Subcutaneous abdominal adipose tissue (tissue), 5 donors: ENCODE measurements at regions not wholly inside any gene's neighbourhood (a gene's known extent, or its start where the extent isn't known, plus 50 kb on each side); places are given as distances from the start of the nearest gene placed in this dataset.
A peak's percentile ranks its signal among the peaks of the same experiment; 100 is the strongest.

Experiments used
- H3K27ac ChIP-seq: one replicate; pipeline ENCODE4 v1.7.0; 2013; ENCODE audit warnings: low read depth, mild to moderate bottlenecking, inconsistent platforms, low read length, moderate library complexity
- H3K27me3 ChIP-seq, 5 donors: one replicate each; pipeline ENCODE4 v1.7.0; 2013; ENCODE audit warnings: low read length in 5 of 5, inconsistent platforms in 1 of 5; ENCODE audit not compliant: control insufficient read depth in 5 of 5, insufficient read depth in 4 of 5
- H3K36me3 ChIP-seq, 5 donors: one replicate each; pipeline ENCODE4 v1.7.0; 2013; ENCODE audit warnings: low read length in 5 of 5; ENCODE audit not compliant: control insufficient read depth in 5 of 5, insufficient read depth in 5 of 5
- H3K4me1 ChIP-seq, 5 donors: one replicate each; pipeline ENCODE4 v1.7.0; 2013; ENCODE audit warnings: low read length in 5 of 5, mild to moderate bottlenecking in 3 of 5, moderate library complexity in 1 of 5; ENCODE audit not compliant: control insufficient read depth in 5 of 5, insufficient read depth in 5 of 5
- H3K4me3 ChIP-seq, 5 donors: one replicate each; pipeline ENCODE4 v1.7.0; 2013; ENCODE audit warnings: low read length in 5 of 5, low read depth in 1 of 5
- H3K9ac ChIP-seq, 5 donors: one replicate each; pipeline ENCODE4 v1.7.0; 2013; ENCODE audit warnings: low read length in 5 of 5, mild to moderate bottlenecking in 4 of 5, moderate library complexity in 3 of 5
- H3K9me3 ChIP-seq, 5 donors: one replicate each; pipeline ENCODE4 v1.7.0; 2013; ENCODE audit warnings: low read length in 5 of 5; ENCODE audit not compliant: control insufficient read depth in 5 of 5
- donor health status: healthy.
- donor health status: healthy.
- donor health status: healthy.
- donor health status: healthy.
- donor health status: healthy.

DNA sequence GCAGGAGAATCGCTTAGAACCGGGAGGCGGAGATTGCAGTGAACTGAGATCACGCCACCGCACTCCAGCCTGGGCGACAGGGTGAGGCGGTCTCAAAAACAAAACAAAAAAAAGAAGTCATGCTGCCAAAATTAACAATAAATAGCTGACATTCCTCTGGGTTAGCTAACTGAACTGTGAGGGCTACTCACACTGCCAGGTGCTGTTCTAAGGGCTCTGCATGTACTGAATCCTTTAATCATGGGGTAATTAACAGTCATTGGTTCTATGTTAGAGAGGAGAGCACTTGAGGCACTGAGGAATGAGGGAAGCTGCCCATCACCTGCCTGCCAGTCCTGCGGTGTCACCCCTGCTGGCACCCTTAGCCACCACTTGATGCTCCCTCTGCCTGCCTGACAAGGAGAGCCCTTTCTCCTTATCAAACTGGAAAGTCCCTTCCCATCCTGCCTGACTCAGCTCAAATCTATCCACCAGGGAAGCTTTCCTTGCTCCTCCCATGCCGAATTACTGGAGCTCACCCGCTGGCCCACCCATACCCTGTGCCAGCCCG lies 73.0 kb upstream of the RIOK3 start:
- H3K27ac ChIP-seq, result peak overlapping the region; percentile 41
- H3K27me3 ChIP-seq, result no peaks in the 10 kb centered on the region
- H3K36me3 ChIP-seq, result peaks cover 0 to 11% (median 4%) of the 10 kb centered on the region in 5 donors
- no peaks in the 10 kb centered on the region for H3K9me3 ChIP-seq
- no peak overlapping the region for H3K4me3 ChIP-seq
- H3K4me1 ChIP-seq, result peaks cover 0 to 17% (median 14%) of the 10 kb centered on the region in 5 donors
- H3K9ac ChIP-seq, result no peak overlapping the region

DNA sequence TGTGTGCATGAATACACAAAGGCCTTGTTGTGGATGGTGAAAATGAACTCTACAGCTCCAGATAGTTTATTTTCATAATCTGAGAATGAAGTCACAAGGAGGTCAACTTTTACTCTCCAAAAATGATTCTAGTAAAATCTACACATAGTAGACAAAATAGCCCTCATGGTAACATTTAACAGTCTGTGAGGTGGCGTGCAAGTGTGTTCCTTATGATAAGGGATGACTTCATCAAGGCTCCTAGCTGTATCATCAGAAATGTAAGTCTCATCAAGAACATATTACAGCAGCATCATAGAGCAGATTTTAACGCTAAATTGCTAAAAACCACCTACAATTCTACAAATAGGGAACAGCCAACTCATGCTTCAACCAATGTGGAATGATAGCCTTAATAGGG lies 72.3 kb upstream of the RIOK3 start:
- Histone ChIP-seq H3K9me3 (no peaks in the 10 kb centered on the region), H3K27me3 (no peaks in the 10 kb centered on the region), H3K27ac (no peak overlapping the region), H3K4me3 (no peak overlapping the region), H3K4me1 (peaks cover 0 to 17% (median 14%) of the 10 kb centered on the region in 5 donors), H3K36me3 (peaks cover 0 to 11% (median 4%) of the 10 kb centered on the region in 5 donors), H3K9ac (no peak overlapping the region)

DNA sequence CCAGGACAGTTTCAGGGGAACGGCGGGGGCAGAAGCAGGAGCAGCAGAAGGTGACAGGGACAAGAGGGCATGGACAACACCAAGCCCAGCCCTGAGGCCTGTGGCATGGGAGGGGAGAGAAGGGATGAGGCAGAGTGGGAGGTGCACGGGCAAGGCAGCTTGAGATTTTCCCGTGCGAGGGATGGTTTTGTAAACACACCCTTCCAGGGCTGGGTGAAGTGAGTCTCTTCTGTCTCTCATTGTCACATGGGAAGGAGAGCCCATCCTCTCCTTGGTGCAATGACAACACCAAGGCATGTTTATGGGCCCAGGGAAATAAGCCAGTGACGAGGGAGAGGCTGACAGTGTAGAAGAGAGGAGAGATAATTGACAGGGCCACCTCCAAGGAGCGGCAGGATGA lies 69.6 kb upstream of the RIOK3 start:
- H3K9ac ChIP-seq, result no peak overlapping the region
- no peaks in the 10 kb centered on the region for H3K9me3 ChIP-seq
- peaks cover 0 to 11% (median 4%) of the 10 kb centered on the region in 5 donors for H3K36me3 ChIP-seq
- no peaks in the 10 kb centered on the region for H3K27me3 ChIP-seq
- peaks cover 0 to 9% (median 4%) of the 10 kb centered on the region in 5 donors for H3K4me1 ChIP-seq
- no peak overlapping the region for H3K4me3 ChIP-seq
- no peak overlapping the region for H3K27ac ChIP-seq

DNA sequence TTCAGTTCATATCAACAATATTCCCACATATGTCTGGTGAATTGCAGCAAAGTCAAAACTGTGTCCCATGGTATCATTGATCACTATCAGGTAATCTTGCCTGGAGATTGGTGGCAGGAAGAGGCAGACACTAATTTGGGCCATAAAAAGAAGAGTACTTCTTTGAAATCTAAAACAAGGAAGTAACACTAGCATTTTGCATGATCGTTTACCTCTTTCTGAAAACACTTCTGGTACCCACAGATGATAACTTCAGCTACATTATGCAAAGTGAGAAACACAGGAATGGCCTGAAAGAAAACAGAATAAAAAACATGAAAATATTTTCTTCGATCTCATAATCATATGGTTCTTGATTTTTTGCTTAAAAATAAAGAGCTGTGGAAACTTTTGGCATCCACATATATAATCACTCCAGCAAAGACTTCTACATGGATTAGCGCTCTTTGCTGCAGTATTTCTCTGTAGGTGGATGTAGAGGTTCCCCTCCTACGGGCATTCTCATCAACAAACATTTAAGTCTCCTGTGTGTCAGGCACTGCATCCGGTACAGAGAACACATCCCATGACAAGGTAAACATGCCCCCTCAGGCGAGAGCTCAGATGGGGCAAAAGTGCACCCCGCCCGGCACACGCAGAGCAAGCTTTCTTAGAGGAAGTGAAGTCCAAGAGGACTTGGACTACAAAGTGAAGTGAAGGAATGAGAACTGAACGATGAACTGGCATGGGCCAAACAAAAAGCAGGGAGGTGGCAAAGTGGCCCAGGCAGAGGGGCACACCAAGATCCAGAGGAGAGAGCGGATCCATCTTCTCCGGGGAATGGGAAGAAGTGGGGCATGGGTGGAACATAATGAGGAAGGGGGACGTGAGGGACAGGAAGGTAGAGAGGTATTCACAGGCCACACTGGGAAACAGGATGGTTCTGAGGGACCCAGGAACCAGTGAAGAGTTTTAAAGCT lies 68.0 kb upstream of the RIOK3 start:
- Histone ChIP-seq H3K4me3 (no peak overlapping the region), H3K9ac (no peak overlapping the region), H3K27ac (no peak overlapping the region), H3K9me3 (no peaks in the 10 kb centered on the region), H3K36me3 (peaks cover 0 to 11% (median 4%) of the 10 kb centered on the region in 5 donors), H3K4me1 (peaks cover 0 to 2% (median 0%) of the 10 kb centered on the region in 5 donors), H3K27me3 (no peaks in the 10 kb centered on the region)

DNA sequence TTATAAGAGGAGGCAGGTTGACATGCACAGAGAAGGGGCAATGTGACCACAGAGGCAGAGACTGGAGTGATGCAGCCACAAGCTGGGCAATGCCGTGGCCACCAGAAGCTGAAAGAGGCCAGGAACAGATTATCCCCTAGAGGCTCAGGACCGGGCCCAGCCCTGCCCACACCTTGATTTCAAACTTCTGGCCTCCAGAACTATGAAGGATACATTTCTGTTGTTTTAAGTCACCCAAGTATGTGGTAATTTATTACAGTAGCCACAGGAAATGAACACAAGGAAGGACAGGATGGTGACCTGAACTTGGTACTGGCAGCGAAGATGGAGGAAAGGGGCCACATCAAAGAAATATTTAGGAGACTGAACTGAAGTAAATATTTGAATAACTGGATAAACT lies 66.8 kb upstream of the RIOK3 start:
- H3K27ac ChIP-seq, result no peak overlapping the region
- H3K9ac ChIP-seq, result no peak overlapping the region
- H3K4me3 ChIP-seq, result no peak overlapping the region
- no peaks in the 10 kb centered on the region for H3K9me3 ChIP-seq
- peaks cover 0 to 4% (median 3%) of the 10 kb centered on the region in 5 donors for H3K4me1 ChIP-seq
- H3K36me3 ChIP-seq, result peaks cover 0 to 11% (median 4%) of the 10 kb centered on the region in 5 donors
- no peaks in the 10 kb centered on the region for H3K27me3 ChIP-seq

DNA sequence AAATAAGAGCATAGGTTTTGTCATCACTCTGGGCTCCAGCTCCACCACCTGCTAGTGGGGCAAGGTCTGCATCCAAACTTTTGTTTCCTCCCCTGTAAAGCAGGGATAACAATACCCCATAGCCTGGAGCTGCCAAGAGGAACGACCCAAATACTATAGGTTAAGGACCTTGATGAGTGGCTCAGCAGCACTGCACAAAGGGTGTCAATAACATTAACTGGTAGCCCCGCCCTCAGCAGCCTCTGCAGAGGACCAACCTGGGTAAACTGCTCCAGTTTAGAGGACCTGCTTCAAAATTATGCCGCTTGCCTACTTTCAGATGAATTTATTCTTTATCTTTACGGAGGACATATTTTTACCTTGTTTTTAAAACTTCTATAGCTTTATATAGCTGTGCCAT lies 65.8 kb upstream of the RIOK3 start:
- H3K27ac ChIP-seq, result no peak overlapping the region
- H3K9ac ChIP-seq, result no peak overlapping the region
- peaks cover 0 to 5% (median 4%) of the 10 kb centered on the region in 5 donors for H3K4me1 ChIP-seq
- H3K4me3 ChIP-seq, result no peak overlapping the region
- H3K27me3 ChIP-seq, result no peaks in the 10 kb centered on the region
- H3K9me3 ChIP-seq, result no peaks in the 10 kb centered on the region
- H3K36me3 ChIP-seq, result peaks cover 0 to 11% (median 4%) of the 10 kb centered on the region in 5 donors

DNA sequence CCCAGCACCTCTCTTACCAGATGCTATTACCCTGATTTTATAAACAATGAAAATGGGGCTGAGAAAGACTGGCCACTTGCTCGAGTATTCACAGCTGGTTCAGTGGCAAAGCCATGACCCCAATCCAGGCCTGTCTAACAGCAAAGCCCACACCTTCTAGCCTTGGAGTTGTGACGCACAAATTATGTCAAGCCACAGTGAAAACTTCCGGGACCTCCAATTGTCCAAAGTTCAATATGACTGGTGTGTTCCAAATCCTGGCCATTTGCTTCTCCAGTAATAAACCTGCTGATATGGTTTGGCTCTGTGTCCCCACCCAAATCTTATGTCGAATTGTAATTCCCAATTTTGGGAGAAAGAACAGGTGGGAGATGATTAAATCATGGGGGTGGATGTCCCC lies 64.7 kb upstream of the RIOK3 start:
- H3K4me3 ChIP-seq, result no peak overlapping the region
- H3K27me3 ChIP-seq, result no peaks in the 10 kb centered on the region
- no peak overlapping the region for H3K27ac ChIP-seq
- H3K36me3 ChIP-seq, result peaks cover 0 to 9% (median 3%) of the 10 kb centered on the region in 5 donors
- H3K4me1 ChIP-seq, result peaks cover 0 to 5% (median 4%) of the 10 kb centered on the region in 5 donors
- no peaks in the 10 kb centered on the region for H3K9me3 ChIP-seq
- no peak overlapping the region for H3K9ac ChIP-seq

DNA sequence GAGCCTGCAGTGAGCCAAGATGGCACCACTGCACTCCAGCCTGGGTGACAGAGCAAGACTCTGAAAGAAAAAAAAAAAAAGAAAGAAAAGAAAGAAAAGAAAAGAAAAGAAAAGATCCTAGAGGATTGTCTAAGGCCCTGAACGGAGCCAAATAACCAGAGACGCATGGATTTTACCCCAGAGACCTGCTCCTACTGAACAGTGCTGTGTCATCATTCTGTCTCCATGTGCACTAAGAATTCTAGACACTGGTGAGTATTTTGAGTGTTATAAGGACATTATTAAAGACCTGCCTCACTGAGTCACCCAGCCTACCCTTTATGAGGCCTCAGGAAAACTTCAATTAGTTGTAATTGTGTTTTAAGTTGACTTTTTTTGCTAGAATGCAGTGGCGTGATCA lies 61.9 kb upstream of the RIOK3 start:
- H3K36me3 ChIP-seq, result no peaks in the 10 kb centered on the region
- H3K4me3 ChIP-seq, result no peak overlapping the region
- no peak overlapping the region for H3K27ac ChIP-seq
- no peak overlapping the region for H3K9ac ChIP-seq
- H3K9me3 ChIP-seq, result no peaks in the 10 kb centered on the region
- H3K27me3 ChIP-seq, result no peaks in the 10 kb centered on the region
- H3K4me1 ChIP-seq, result peaks cover 0 to 5% (median 4%) of the 10 kb centered on the region in 5 donors

DNA sequence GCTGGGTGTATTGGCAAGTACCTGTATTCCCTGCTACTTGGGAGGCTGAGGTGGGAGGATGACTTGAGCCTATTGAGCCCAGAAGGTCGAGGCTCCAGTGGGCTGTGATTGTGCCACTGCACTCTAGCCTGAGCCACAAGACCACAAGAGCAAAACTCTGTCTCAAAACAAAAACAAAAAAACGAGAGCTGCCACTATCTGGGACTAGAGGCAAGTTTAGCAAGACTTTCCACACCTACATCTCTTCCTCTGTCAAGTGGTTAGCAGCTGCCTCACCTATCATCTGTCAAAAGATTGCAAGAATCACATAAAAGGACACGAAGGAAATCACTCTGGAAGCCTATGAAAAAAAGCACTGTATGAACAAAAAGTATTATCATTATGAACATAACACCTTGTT lies 55.2 kb upstream of the RIOK3 start:
- Histone ChIP-seq H3K27me3 (no peaks in the 10 kb centered on the region), H3K36me3 (peaks cover 0 to 8% (median 0%) of the 10 kb centered on the region in 5 donors), H3K27ac (no peak overlapping the region), H3K4me3 (no peak overlapping the region), H3K4me1 (peaks cover 0 to 15% (median 12%) of the 10 kb centered on the region in 5 donors), H3K9ac (no peak overlapping the region), H3K9me3 (no peaks in the 10 kb centered on the region)

DNA sequence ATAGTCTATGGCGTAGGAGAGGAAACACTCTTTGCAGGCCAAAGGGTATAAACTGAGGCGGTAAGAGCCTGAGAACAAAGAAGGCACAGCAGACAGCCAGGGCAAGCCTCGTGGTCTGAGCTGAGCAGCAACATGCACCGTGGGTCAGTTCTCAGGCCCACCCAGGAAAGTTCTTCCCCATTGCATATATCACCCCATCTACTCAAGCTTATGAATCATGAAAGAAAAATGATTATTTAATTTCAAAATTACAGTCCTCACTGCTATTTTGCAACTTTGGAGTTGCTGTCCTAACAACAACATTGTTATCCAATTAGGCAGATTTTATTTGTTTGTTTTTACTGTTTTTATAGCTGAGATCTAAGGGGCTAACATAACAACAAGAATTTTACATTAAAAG lies 54.7 kb upstream of the RIOK3 start:
- Histone ChIP-seq H3K4me3 (no peak overlapping the region), H3K36me3 (peaks cover 0 to 8% (median 0%) of the 10 kb centered on the region in 5 donors), H3K4me1 (peaks cover 0 to 15% (median 12%) of the 10 kb centered on the region in 5 donors), H3K27me3 (no peaks in the 10 kb centered on the region), H3K9ac (no peak overlapping the region), H3K9me3 (no peaks in the 10 kb centered on the region), H3K27ac (no peak overlapping the region)
